ENCODE measurements at regions not wholly inside any gene's neighbourhood (a gene's known extent, or its start where the extent isn't known, plus 50 kb on each side); places are given as distances from the start of the nearest gene placed in this dataset.

DNA sequence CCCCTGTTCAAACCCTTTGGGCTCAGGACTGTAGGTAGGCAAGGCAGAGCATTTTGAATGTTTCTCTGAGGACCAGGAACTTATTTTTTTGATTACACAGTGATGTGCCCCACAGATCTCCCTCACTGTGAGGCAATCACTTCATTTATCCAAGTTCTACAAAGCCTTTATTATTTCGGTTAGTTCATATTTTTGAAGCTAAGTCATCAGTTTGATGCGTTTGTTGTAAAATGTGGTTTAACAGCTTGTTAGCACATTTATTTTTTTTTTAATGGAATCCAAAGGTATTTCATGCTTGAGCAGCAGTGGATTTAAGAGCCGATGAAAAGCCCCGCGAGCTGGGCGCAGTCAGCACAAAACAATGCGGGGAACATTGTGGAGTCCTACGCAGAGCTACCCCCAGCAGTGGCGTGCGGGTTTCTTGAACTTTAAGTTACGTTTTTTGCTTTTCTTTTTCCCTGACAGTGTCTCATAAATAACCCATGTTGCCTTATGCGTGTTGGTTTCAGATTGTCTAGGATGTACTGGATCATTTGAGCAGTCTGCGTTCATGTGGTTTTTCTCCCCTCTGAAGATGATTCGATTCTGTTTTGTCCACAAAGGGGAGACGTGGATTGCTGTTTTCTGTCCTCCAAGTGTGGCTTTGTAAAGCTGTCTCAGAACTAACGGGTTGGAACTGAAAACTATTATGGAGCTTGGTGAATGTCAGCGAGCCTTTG is 233.6 kb upstream of the BMP2 start:
- H2AFZ ChIP-seq (ENCODE audit: low read depth, low read length, poor library complexity, severe bottlenecking) = no peak overlapping the region
- ChIA-PET RAD21 (ENCODE audit: low non-redundant PET in 1 of 2, low total read pairs in 2 of 2, uncharacterized antibody in 2 of 2, unreplicated experiment in 2 of 2) (no interaction called here), CTCF (no interaction called here), POLR2A (no interaction called here)
- intact Hi-C loops (cut with micrococcal nuclease) = no loop called here
- no peak for DNase-seq (ENCODE audit: low read depth, low spot score)
- no peaks in the 10 kb centered on the region for H3K4me1 ChIP-seq (ENCODE audit: control insufficient read depth in 1 of 2, insufficient read depth in 2 of 2, low read length in 2 of 2)
- no peaks in the 10 kb centered on the region for H3K36me3 ChIP-seq (ENCODE audit: control insufficient read depth in 1 of 2, insufficient read depth in 2 of 2, low read length in 2 of 2)
- no peak for ATAC-seq
- no peak overlapping the region for H3K4me3 ChIP-seq (replicated peaks in 1 of 2; ENCODE audit: low read depth in 1 of 2, low read length in 2 of 2)
- H3K9me2 ChIP-seq (ENCODE audit: insufficient read depth) = no peaks in the 10 kb centered on the region
- H3K4me2 ChIP-seq (ENCODE audit: low read length) = no peak overlapping the region
- no peaks in the 10 kb centered on the region for H4K20me1 ChIP-seq (ENCODE audit: insufficient read depth)
- no TSS peak for BruUV-seq (replicated peaks)
- H3K79me2 ChIP-seq (ENCODE audit: insufficient read depth, low read length) = no peaks in the 10 kb centered on the region
- H3K9ac ChIP-seq (ENCODE audit: low read length) = no peak overlapping the region
- H3K9me3 ChIP-seq (ENCODE audit: control insufficient read depth in 1 of 2, insufficient read depth in 1 of 2, low read depth in 1 of 2, low read length in 2 of 2) = peaks cover 0 to 7% of the 10 kb centered on the region in 2 experiments; a peak in 1 of 4 replicates
- TF ChIP-seq POLR2A (IDR thresholded peaks at IDR 0.05; ENCODE audit: borderline replicate concordance, extremely low read depth, insufficient read depth, insufficient read length) (no peak), ELF1 (IDR thresholded peaks at IDR 0.05; ENCODE audit: borderline replicate concordance, low read depth) (no peak), SIN3A (IDR thresholded peaks at IDR 0.05; ENCODE audit: low read depth) (no peak)
- TF ChIP-seq, protein P1, sequence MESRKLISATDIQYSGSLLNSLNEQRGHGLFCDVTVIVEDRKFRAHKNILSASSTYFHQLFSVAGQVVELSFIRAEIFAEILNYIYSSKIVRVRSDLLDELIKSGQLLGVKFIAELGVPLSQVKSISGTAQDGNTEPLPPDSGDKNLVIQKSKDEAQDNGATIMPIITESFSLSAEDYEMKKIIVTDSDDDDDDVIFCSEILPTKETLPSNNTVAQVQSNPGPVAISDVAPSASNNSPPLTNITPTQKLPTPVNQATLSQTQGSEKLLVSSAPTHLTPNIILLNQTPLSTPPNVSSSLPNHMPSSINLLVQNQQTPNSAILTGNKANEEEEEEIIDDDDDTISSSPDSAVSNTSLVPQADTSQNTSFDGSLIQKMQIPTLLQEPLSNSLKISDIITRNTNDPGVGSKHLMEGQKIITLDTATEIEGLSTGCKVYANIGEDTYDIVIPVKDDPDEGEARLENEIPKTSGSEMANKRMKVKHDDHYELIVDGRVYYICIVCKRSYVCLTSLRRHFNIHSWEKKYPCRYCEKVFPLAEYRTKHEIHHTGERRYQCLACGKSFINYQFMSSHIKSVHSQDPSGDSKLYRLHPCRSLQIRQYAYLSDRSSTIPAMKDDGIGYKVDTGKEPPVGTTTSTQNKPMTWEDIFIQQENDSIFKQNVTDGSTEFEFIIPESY (IDR thresholded peaks at IDR 0.05; ENCODE audit: extremely low read depth, insufficient replicate concordance, low read length) = no peak
- H3K27ac ChIP-seq (ENCODE audit: low read depth, low read length) = no peak overlapping the region
- no peaks in the 10 kb centered on the region for H3K27me3 ChIP-seq (ENCODE audit: insufficient read depth, low read length)

DNA sequence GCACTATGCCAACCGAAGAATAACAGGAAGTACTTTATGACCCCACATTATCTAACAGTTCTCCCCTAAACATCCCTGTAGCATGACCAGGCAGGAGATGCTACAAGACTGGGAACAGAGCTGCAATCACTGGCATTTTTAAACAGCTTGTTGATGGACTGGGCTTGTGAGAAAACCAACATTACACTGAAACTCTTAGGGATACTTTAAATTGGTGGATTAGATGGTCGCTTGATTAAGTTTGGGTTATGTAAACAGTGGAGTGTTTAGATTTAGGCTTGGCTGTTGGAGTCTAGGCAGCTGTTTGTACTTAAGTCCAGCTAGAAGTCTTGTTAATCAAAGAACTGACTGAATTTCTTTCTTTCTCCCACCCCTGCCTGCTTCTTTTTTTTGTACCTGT is 234.1 kb upstream of the BMP2 start:
- Histone ChIP-seq H3K4me1 (ENCODE audit: control insufficient read depth in 1 of 2, insufficient read depth in 2 of 2, low read length in 2 of 2) (no peaks in the 10 kb centered on the region), H3K79me2 (ENCODE audit: insufficient read depth, low read length) (no peaks in the 10 kb centered on the region), H3K27me3 (ENCODE audit: insufficient read depth, low read length) (no peaks in the 10 kb centered on the region), H3K27ac (ENCODE audit: low read depth, low read length) (no peak overlapping the region), H3K4me2 (ENCODE audit: low read length) (no peak overlapping the region), H3K9me2 (ENCODE audit: insufficient read depth) (no peaks in the 10 kb centered on the region), H3K36me3 (ENCODE audit: control insufficient read depth in 1 of 2, insufficient read depth in 2 of 2, low read length in 2 of 2) (no peaks in the 10 kb centered on the region), H3K4me3 (replicated peaks in 1 of 2; ENCODE audit: low read depth in 1 of 2, low read length in 2 of 2) (no peak overlapping the region), H4K20me1 (ENCODE audit: insufficient read depth) (no peaks in the 10 kb centered on the region), H3K9ac (ENCODE audit: low read length) (no peak overlapping the region), H3K9me3 (ENCODE audit: control insufficient read depth in 1 of 2, insufficient read depth in 1 of 2, low read depth in 1 of 2, low read length in 2 of 2) (peaks cover 0 to 7% of the 10 kb centered on the region in 2 experiments; a peak in 1 of 4 replicates), H2AFZ (ENCODE audit: low read depth, low read length, poor library complexity, severe bottlenecking) (no peak overlapping the region)
- BruUV-seq (replicated peaks) = no TSS peak
- RAD21 ChIA-PET (ENCODE audit: low non-redundant PET in 1 of 2, low total read pairs in 2 of 2, uncharacterized antibody in 2 of 2, unreplicated experiment in 2 of 2) = no interaction called here
- ATAC-seq (no peak), DNase-seq (ENCODE audit: low read depth, low spot score) (no peak)
- POLR2A ChIA-PET = no interaction called here
- intact Hi-C loops (cut with micrococcal nuclease) = no loop called here
- CTCF ChIA-PET = no interaction called here
- TF ChIP-seq SP1 (IDR thresholded peaks at IDR 0.05; ENCODE audit: low read depth) (no peak), RAD21 (IDR thresholded peaks at IDR 0.05; ENCODE audit: low read depth) (no peak), POLR2A (IDR thresholded peaks at IDR 0.05; ENCODE audit: borderline replicate concordance, extremely low read depth, insufficient read depth, insufficient read length) (no peak), ZFX (IDR thresholded peaks at IDR 0.05) (no peak), SIN3A (IDR thresholded peaks at IDR 0.05; ENCODE audit: low read depth) (no peak), YY1 (IDR thresholded peaks at IDR 0.05; ENCODE audit: extremely low read depth, insufficient replicate concordance, low read depth, low read length) (no peak), FOSL1 (IDR thresholded peaks at IDR 0.05; ENCODE audit: low read depth) (no peak), EZH2phosphoT487 (IDR thresholded peaks at IDR 0.05; ENCODE audit: borderline replicate concordance) (no peak), CEBPB (IDR thresholded peaks at IDR 0.05; ENCODE audit: low read depth) (no peak), CBX3 (IDR thresholded peaks at IDR 0.05; ENCODE audit: low read depth) (no peak), ZNF274 (IDR thresholded peaks at IDR 0.05; ENCODE audit: low read depth, low read length) (no peak), ELF1 (IDR thresholded peaks at IDR 0.05; ENCODE audit: borderline replicate concordance, low read depth) (no peak), EZH2 (IDR thresholded peaks at IDR 0.05) (no peak)
- TF ChIP-seq, protein P2, sequence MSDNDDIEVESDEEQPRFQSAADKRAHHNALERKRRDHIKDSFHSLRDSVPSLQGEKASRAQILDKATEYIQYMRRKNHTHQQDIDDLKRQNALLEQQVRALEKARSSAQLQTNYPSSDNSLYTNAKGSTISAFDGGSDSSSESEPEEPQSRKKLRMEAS (IDR thresholded peaks at IDR 0.05) = no peak
- TF ChIP-seq, protein P3, sequence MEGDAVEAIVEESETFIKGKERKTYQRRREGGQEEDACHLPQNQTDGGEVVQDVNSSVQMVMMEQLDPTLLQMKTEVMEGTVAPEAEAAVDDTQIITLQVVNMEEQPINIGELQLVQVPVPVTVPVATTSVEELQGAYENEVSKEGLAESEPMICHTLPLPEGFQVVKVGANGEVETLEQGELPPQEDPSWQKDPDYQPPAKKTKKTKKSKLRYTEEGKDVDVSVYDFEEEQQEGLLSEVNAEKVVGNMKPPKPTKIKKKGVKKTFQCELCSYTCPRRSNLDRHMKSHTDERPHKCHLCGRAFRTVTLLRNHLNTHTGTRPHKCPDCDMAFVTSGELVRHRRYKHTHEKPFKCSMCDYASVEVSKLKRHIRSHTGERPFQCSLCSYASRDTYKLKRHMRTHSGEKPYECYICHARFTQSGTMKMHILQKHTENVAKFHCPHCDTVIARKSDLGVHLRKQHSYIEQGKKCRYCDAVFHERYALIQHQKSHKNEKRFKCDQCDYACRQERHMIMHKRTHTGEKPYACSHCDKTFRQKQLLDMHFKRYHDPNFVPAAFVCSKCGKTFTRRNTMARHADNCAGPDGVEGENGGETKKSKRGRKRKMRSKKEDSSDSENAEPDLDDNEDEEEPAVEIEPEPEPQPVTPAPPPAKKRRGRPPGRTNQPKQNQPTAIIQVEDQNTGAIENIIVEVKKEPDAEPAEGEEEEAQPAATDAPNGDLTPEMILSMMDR (IDR thresholded peaks at IDR 0.05 in 2 of 3, conservative IDR thresholded peaks at IDR 0.05 in 1 of 3; ENCODE audit: borderline replicate concordance in 1 of 3, insufficient read depth in 1 of 3, low read depth in 2 of 3, low read length in 2 of 3) = no peak
- TF ChIP-seq, protein P4, sequence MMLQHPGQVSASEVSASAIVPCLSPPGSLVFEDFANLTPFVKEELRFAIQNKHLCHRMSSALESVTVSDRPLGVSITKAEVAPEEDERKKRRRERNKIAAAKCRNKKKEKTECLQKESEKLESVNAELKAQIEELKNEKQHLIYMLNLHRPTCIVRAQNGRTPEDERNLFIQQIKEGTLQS (IDR thresholded peaks at IDR 0.05) = no peak

Measured in HCT116 (cell line).